ENCODE measurements at regions not wholly inside any gene's neighbourhood (a gene's known extent, or its start where the extent isn't known, plus 50 kb on each side); places are given as distances from the start of the nearest gene placed in this dataset.
"Not testable (repeated sequence)": the region's sequence is repeated elsewhere in the genome, so short reads cannot be mapped to it uniquely, and the experiment has no call there.

- DNase-seq, result no peak
Measured at GRCh38 chr4:177494791-177495190, 52.6 kb upstream of the AGA start.

GRCh38 chr4:177495626-177496025 lies 53.4 kb upstream of the AGA start:
- DNase-seq, result not testable (repeated sequence)

- no peak for DNase-seq
Measured at GRCh38 chr4:177499537-177499936, 57.3 kb upstream of the AGA start.

GRCh38 chr4:177505171-177505615 lies 63.0 kb upstream of the AGA start:
- no peak for DNase-seq

- DNase-seq, result no peak
Measured at GRCh38 chr4:177508662-177509061, 66.4 kb upstream of the AGA start.

- no peak for DNase-seq
Measured at GRCh38 chr4:177509226-177509745, 67.0 kb upstream of the AGA start.

GRCh38 chr4:177511611-177512010 lies 69.4 kb upstream of the AGA start:
- DNase-seq, result no peak

- no peak for DNase-seq
Measured at GRCh38 chr4:177512646-177513045, 70.4 kb upstream of the AGA start.

GRCh38 chr4:177517862-177518261 lies 75.6 kb upstream of the AGA start:
- no peak for DNase-seq

- DNase-seq, result no peak
Measured at GRCh38 chr4:177519481-177520260, 77.4 kb upstream of the AGA start.

- no peak for DNase-seq
Measured at GRCh38 chr4:177528620-177529019, 86.4 kb upstream of the AGA start.

GRCh38 chr4:177530561-177530960 lies 88.3 kb upstream of the AGA start:
- DNase-seq, result no peak

GRCh38 chr4:177532358-177532757 lies 90.1 kb upstream of the AGA start:
- no peak for DNase-seq

GRCh38 chr4:177534841-177535240 lies 92.6 kb upstream of the AGA start:
- not testable (repeated sequence) for DNase-seq

GRCh38 chr4:177546745-177547144 lies 104.5 kb upstream of the AGA start:
- no peak for DNase-seq

- DNase-seq, result no peak
Measured at GRCh38 chr4:177547985-177548384, 105.7 kb upstream of the AGA start.

- no peak for DNase-seq
Measured at GRCh38 chr4:177555007-177555574, 112.9 kb upstream of the AGA start.

GRCh38 chr4:177557416-177557815 lies 115.2 kb upstream of the AGA start:
- no peak for DNase-seq

- DNase-seq, result no peak
Measured at GRCh38 chr4:177558995-177559394, 116.8 kb upstream of the AGA start.

- no peak for DNase-seq
Measured at GRCh38 chr4:177562163-177562562, 119.9 kb upstream of the AGA start.

- DNase-seq, result no peak
Measured at GRCh38 chr4:177562859-177563258, 120.6 kb upstream of the AGA start.

GRCh38 chr4:177566691-177567090 lies 124.5 kb upstream of the AGA start:
- DNase-seq, result no peak

GRCh38 chr4:177568931-177569330 lies 126.7 kb upstream of the AGA start:
- DNase-seq, result no peak

GRCh38 chr4:177569434-177569833 lies 127.2 kb upstream of the AGA start:
- no peak for DNase-seq

- peak; percentile 80 for DNase-seq
Measured at GRCh38 chr4:177573507-177573906, 131.3 kb upstream of the AGA start.

All from amniotic stem cell (primary cell).